IMR-90 (cell line): ENCODE measurements at regions not wholly inside any gene's neighbourhood (a gene's known extent, or its start where the extent isn't known, plus 50 kb on each side); places are given as distances from the start of the nearest gene placed in this dataset.

Experiments
- ATAC-seq: fragments of 200-7000 bp; cut with Tn5 transposase; 2 replicates; pipeline ENCODE4 v1.9.1; 2020; ENCODE audit warnings: low read depth, mild to moderate bottlenecking, moderate library complexity
- BruUV-seq: library from RNA; stranded (reverse); fragments of 400-500 nt; replicated peaks from 2 replicates; lab custom pipeline; 2021; lab: Mats Ljungman, UMichigan
- CTCF ChIA-PET: fragments of 300-600 bp; formaldehyde crosslinking; extraction: SDS; loops from one replicate; lab custom pipeline; 2021; ENCODE audit warnings: antibody characterized with exemption; lab: Yijun Ruan, JAX
- POLR2A ChIA-PET: fragments of 300-600 bp; sonication (Branson Sonifier 250); formaldehyde crosslinking; loops from one replicate; lab custom pipeline; 2022; ENCODE audit warnings: antibody characterized with exemption; ENCODE audit not compliant: unreplicated experiment; lab: Charles Lee
- DNase-seq: peaks from one replicate; pipeline ENCODE4 v3.0.0; 2013
- H2AFZ ChIP-seq: replicated peaks from 2 replicates; pipeline ENCODE3; 2013; ENCODE audit warnings: low read length, mild to moderate bottlenecking; ENCODE audit not compliant: poor library complexity
- H2AK5ac ChIP-seq: 2 replicates; pipeline ENCODE4 v1.6.1; 2013; ENCODE audit warnings: low read depth, low read length, inconsistent platforms
- H2AK9ac ChIP-seq: replicated peaks from 2 replicates; pipeline ENCODE3; 2013; ENCODE audit warnings: mild to moderate bottlenecking, low read depth, low read length, moderate library complexity; ENCODE audit not compliant: poor library complexity
- H2BK120ac ChIP-seq: 2 replicates; pipeline ENCODE4 v1.6.1; 2013; ENCODE audit warnings: low read depth, low read length, inconsistent platforms
- H2BK15ac ChIP-seq: 3 replicates; pipeline ENCODE4 v1.6.1; 2013; ENCODE audit warnings: low read depth, low read length, inconsistent platforms
- H2BK20ac ChIP-seq: 2 replicates; pipeline ENCODE4 v1.6.1; 2013; ENCODE audit warnings: low read depth, mild to moderate bottlenecking, inconsistent platforms, low read length, moderate library complexity
- H2BK5ac ChIP-seq: 2 replicates; pipeline ENCODE4 v1.6.1; 2013; ENCODE audit warnings: mild to moderate bottlenecking, low read depth, low read length, inconsistent platforms; ENCODE audit not compliant: poor library complexity, severe bottlenecking
- H3K14ac ChIP-seq: replicated peaks from 2 replicates; pipeline ENCODE4 v1.6.1; 2013; ENCODE audit warnings: low read depth, low read length, inconsistent platforms
- H3K18ac ChIP-seq: 2 replicates; pipeline ENCODE4 v1.6.1; 2013; ENCODE audit warnings: low read depth, low read length, control low read depth
- H3K23ac ChIP-seq: 2 replicates; pipeline ENCODE4 v1.6.1; 2013; ENCODE audit warnings: low read depth, low read length, inconsistent platforms
- H3K27ac ChIP-seq: 2 replicates; pipeline ENCODE4 v1.5.1; 2013; ENCODE audit warnings: mild to moderate bottlenecking, control low read depth, low read length; ENCODE audit not compliant: insufficient read depth
- H3K27me3 ChIP-seq: 2 replicates; pipeline ENCODE4 v1.6.1; 2013; ENCODE audit warnings: low read length; ENCODE audit not compliant: control insufficient read depth, insufficient read depth
- H3K36me3 ChIP-seq: 2 replicates; pipeline ENCODE4 v1.6.1; 2013; ENCODE audit warnings: low read length, mixed read lengths; ENCODE audit not compliant: control insufficient read depth, insufficient read depth
- H3K4ac ChIP-seq: 2 replicates; pipeline ENCODE4 v1.6.1; 2013; ENCODE audit warnings: low read depth, low read length, inconsistent platforms
- H3K4me1 ChIP-seq: 2 replicates; pipeline ENCODE4 v1.6.1; 2013; ENCODE audit warnings: low read length, mixed read lengths; ENCODE audit not compliant: control insufficient read depth, insufficient read depth
- H3K4me2 ChIP-seq: 2 replicates; pipeline ENCODE4 v1.6.1; 2013; ENCODE audit warnings: low read depth, mild to moderate bottlenecking, control low read depth, low read length, moderate library complexity
- H3K4me3 ChIP-seq: 2 replicates; pipeline ENCODE4 v1.5.1; 2013; ENCODE audit warnings: low read depth, mild to moderate bottlenecking, control low read depth, low read length, moderate library complexity; ENCODE audit not compliant: insufficient read depth
- H3K56ac ChIP-seq: 2 replicates; pipeline ENCODE4 v1.6.1; 2013; ENCODE audit warnings: low read length, inconsistent platforms; ENCODE audit not compliant: insufficient read depth; ENCODE audit errors: extremely low read depth
- H3K79me1 ChIP-seq, 2 experiments: 2 replicates each; pipeline ENCODE4 v1.6.1; 2013; ENCODE audit warnings: low read length in 2 of 2, inconsistent platforms in 1 of 2, low read depth in 1 of 2
- H3K9ac ChIP-seq: 2 replicates; pipeline ENCODE4 v1.6.1; 2013; ENCODE audit warnings: low read depth, low read length, control low read depth
- H3K9me1 ChIP-seq: 2 replicates; pipeline ENCODE4 v1.6.1; 2013; ENCODE audit warnings: low read length, inconsistent platforms; ENCODE audit not compliant: insufficient read depth
- H3K9me3 ChIP-seq: 2 replicates; pipeline ENCODE4 v1.6.1; 2013; ENCODE audit warnings: low read length; ENCODE audit not compliant: control insufficient read depth, insufficient read depth
- H4K20me1 ChIP-seq: 2 replicates; pipeline ENCODE4 v1.6.1; 2013; ENCODE audit warnings: low read length, inconsistent platforms; ENCODE audit not compliant: insufficient read depth
- H4K5ac ChIP-seq: 2 replicates; pipeline ENCODE4 v1.6.1; 2013; ENCODE audit warnings: mild to moderate bottlenecking, low read depth, low read length, control low read depth
- H4K8ac ChIP-seq, 2 experiments: 2 replicates each; pipeline ENCODE4 v1.6.1; 2013; ENCODE audit warnings: low read depth in 2 of 2, low read length in 2 of 2, control low read depth in 1 of 2, inconsistent platforms in 1 of 2
- H4K91ac ChIP-seq: 2 replicates; pipeline ENCODE4 v1.6.1; 2013; ENCODE audit warnings: low read depth, low read length, inconsistent platforms; ENCODE audit not compliant: insufficient read depth
- BHLHE40 ChIP-seq: fragments of 150-350 bp; IDR thresholded peaks from 2 replicates; pipeline ENCODE4 v1.6.1; 2016; ENCODE audit warnings: mild to moderate bottlenecking, low read depth, low read length
- CEBPB ChIP-seq: IDR thresholded peaks from 2 replicates; pipeline ENCODE4 v1.6.1; 2012; ENCODE audit warnings: low read depth, low read length, improper control_type of control experiment
- CHD1 ChIP-seq: IDR thresholded peaks from 2 replicates; pipeline ENCODE4 v1.6.1; 2012; ENCODE audit warnings: low read depth, low read length, improper control_type of control experiment
- ELK1 ChIP-seq: fragments of 150-350 bp; IDR thresholded peaks from 2 replicates; pipeline ENCODE4 v1.6.1; 2016; ENCODE audit warnings: low read depth, mild to moderate bottlenecking, low read length, moderate library complexity, borderline replicate concordance
- FOS ChIP-seq: fragments of 150-350 bp; IDR thresholded peaks from 2 replicates; pipeline ENCODE4 v1.6.1; 2016; ENCODE audit warnings: low read depth, low read length
- MAFK ChIP-seq: IDR thresholded peaks from 2 replicates; pipeline ENCODE4 v1.6.1; 2012; ENCODE audit warnings: low read depth, low read length, improper control_type of control experiment
- MAZ ChIP-seq: IDR thresholded peaks from 2 replicates; pipeline ENCODE4 v1.6.1; 2012; ENCODE audit warnings: low read depth, mild to moderate bottlenecking, low read length, improper control_type of control experiment, moderate library complexity, borderline replicate concordance
- MXI1 ChIP-seq: IDR thresholded peaks from 2 replicates; pipeline ENCODE4 v1.6.1; 2012; ENCODE audit warnings: low read depth, mild to moderate bottlenecking, low read length, moderate library complexity, borderline replicate concordance
- NFE2L2 ChIP-seq: fragments of 150-350 bp; IDR thresholded peaks from 2 replicates; pipeline ENCODE4 v1.6.1; 2016; ENCODE audit warnings: low read depth, mild to moderate bottlenecking, low read length
- POLR2A ChIP-seq: IDR thresholded peaks from 2 replicates; pipeline ENCODE4 v1.6.1; 2012; ENCODE audit warnings: mild to moderate bottlenecking, low read depth, low read length
- RAD21 ChIP-seq: IDR thresholded peaks from 2 replicates; pipeline ENCODE4 v1.6.1; 2012; ENCODE audit warnings: low read length, improper control_type of control experiment
- RCOR1 ChIP-seq: IDR thresholded peaks from 2 replicates; pipeline ENCODE4 v1.6.1; 2012; ENCODE audit warnings: mild to moderate bottlenecking, low read length, improper control_type of control experiment; ENCODE audit not compliant: insufficient replicate concordance
- RFX5 ChIP-seq: IDR thresholded peaks from 2 replicates; pipeline ENCODE4 v1.8.0; 2012; ENCODE audit warnings: low read depth, mild to moderate bottlenecking, low read length, moderate library complexity
- SMC3 ChIP-seq: fragments of 150-350 bp; IDR thresholded peaks from 2 replicates; pipeline ENCODE4 v1.6.1; 2016; ENCODE audit warnings: low read depth, mild to moderate bottlenecking, antibody characterized with exemption, low read length, moderate library complexity
- USF2 ChIP-seq: fragments of 150-350 bp; IDR thresholded peaks from 2 replicates; pipeline ENCODE4 v1.6.1; 2017; ENCODE audit warnings: mild to moderate bottlenecking, antibody characterized with exemption, low read length, low read depth
- WGBS, 2 experiments: methylation state at CpG; one replicate each; pipeline versions ENCODE4 v1.1.5 to v1.1.7; 2013; ENCODE audit warnings: missing lambda C conversion rate in 2 of 2; ENCODE audit not compliant: insufficient read length in 1 of 2; ENCODE audit errors: extremely low coverage in 2 of 2; 5-methylcytosine and 5-hydroxymethylcytosine counted together
- dilution Hi-C: fragments of 300-500 bp; cut with HindIII; formaldehyde crosslinking; loops from one replicate; pipeline ENCODE4 v1.14.3; 2018; ENCODE audit warnings: low sequenced_read_pairs; ENCODE audit not compliant: unreplicated experiment
- in situ Hi-C: fragments of 300-500 bp; cut with MboI; formaldehyde crosslinking; loops from 3 replicates; pipeline ENCODE4 v1.14.3; 2019; ENCODE audit warnings: low sequenced_read_pairs, inconsistent platforms, mixed read lengths
- intact Hi-C: fragments of 100-400 bp; cut with micrococcal nuclease; formaldehyde crosslinking; loops from 2 replicates; pipeline ENCODE4 v1.10.0; 2022
- TF ChIP-seq, protein P1 (sequence below): conservative IDR thresholded peaks from 2 replicates; pipeline ENCODE4 v1.5.1; 2012; ENCODE audit warnings: mild to moderate bottlenecking, low read depth, low read length, improper control_type of control experiment

GRCh38 chr9:26537211-26537610, 355.4 kb downstream of the CAAP1 start:
- in situ Hi-C loops (no loop called here), intact Hi-C loops (no loop called here), dilution Hi-C loops (no loop called here)
- Histone ChIP-seq H3K36me3 (no peaks in the 10 kb centered on the region), H2AK5ac (no peak overlapping the region), H2BK20ac (no peak overlapping the region), H3K14ac (no peak overlapping the region), H3K27me3 (no peaks in the 10 kb centered on the region), H4K20me1 (no peaks in the 10 kb centered on the region), H3K9me3 (peaks cover 8% of the 10 kb centered on the region; the same call in 1 of the 2 replicates), H3K27ac (no peak overlapping the region), H3K4me2 (no peak overlapping the region), H4K5ac (no peak overlapping the region), H2BK120ac (no peak overlapping the region), H3K56ac (no peak overlapping the region), H2AK9ac (no peak overlapping the region), H3K9me1 (no peaks in the 10 kb centered on the region), H3K4me3 (no peak overlapping the region), H2AFZ (no peak overlapping the region), H3K79me1 (no peaks in the 10 kb centered on the region), H4K91ac (no peak overlapping the region), H2BK15ac (no peak overlapping the region), H3K9ac (no peak overlapping the region), H3K4ac (no peak overlapping the region), H3K18ac (no peak overlapping the region), H2BK5ac (no peak overlapping the region), H4K8ac (no peak overlapping the region), H3K23ac (no peak overlapping the region), H3K4me1 (no peaks in the 10 kb centered on the region)
- POLR2A ChIA-PET = no interaction called here
- DNase-seq = no peak
- no peak for ATAC-seq
- WGBS, 2 experiments = no CpG with 5 or more reads among the region's 4 CpGs
- CTCF ChIA-PET = no interaction called here
- BruUV-seq = no TSS peak
- no peak for TF ChIP-seq MAZ
- no peak for TF ChIP-seq FOS
- TF ChIP-seq CHD1 = no peak
- no peak for TF ChIP-seq BHLHE40
- TF ChIP-seq MXI1 = no peak
- TF ChIP-seq USF2 = no peak
- TF ChIP-seq, protein P1, sequence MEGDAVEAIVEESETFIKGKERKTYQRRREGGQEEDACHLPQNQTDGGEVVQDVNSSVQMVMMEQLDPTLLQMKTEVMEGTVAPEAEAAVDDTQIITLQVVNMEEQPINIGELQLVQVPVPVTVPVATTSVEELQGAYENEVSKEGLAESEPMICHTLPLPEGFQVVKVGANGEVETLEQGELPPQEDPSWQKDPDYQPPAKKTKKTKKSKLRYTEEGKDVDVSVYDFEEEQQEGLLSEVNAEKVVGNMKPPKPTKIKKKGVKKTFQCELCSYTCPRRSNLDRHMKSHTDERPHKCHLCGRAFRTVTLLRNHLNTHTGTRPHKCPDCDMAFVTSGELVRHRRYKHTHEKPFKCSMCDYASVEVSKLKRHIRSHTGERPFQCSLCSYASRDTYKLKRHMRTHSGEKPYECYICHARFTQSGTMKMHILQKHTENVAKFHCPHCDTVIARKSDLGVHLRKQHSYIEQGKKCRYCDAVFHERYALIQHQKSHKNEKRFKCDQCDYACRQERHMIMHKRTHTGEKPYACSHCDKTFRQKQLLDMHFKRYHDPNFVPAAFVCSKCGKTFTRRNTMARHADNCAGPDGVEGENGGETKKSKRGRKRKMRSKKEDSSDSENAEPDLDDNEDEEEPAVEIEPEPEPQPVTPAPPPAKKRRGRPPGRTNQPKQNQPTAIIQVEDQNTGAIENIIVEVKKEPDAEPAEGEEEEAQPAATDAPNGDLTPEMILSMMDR = no peak
- no peak for TF ChIP-seq RCOR1
- no peak for TF ChIP-seq ELK1
- no peak for TF ChIP-seq RAD21
- TF ChIP-seq RFX5 = no peak
- no peak for TF ChIP-seq CEBPB
- no peak for TF ChIP-seq POLR2A
- TF ChIP-seq SMC3 = no peak
- TF ChIP-seq MAFK = no peak
- TF ChIP-seq NFE2L2 = no peak
